ENCODE measurements at regions not wholly inside any gene's neighbourhood (a gene's known extent, or its start where the extent isn't known, plus 50 kb on each side); places are given as distances from the start of the nearest gene placed in this dataset.

- TF ChIP-seq, protein P1, sequence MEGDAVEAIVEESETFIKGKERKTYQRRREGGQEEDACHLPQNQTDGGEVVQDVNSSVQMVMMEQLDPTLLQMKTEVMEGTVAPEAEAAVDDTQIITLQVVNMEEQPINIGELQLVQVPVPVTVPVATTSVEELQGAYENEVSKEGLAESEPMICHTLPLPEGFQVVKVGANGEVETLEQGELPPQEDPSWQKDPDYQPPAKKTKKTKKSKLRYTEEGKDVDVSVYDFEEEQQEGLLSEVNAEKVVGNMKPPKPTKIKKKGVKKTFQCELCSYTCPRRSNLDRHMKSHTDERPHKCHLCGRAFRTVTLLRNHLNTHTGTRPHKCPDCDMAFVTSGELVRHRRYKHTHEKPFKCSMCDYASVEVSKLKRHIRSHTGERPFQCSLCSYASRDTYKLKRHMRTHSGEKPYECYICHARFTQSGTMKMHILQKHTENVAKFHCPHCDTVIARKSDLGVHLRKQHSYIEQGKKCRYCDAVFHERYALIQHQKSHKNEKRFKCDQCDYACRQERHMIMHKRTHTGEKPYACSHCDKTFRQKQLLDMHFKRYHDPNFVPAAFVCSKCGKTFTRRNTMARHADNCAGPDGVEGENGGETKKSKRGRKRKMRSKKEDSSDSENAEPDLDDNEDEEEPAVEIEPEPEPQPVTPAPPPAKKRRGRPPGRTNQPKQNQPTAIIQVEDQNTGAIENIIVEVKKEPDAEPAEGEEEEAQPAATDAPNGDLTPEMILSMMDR (IDR thresholded peaks at IDR 0.05; ENCODE audit: insufficient read depth, low read depth, low read length), result no peak
- TF ChIP-seq EZH2 (IDR thresholded peaks at IDR 0.05; ENCODE audit: insufficient read depth, low read length), result no peak
Observed at GRCh38 chr10:83816942-83817341, 322.4 kb upstream of the GHITM start.
